HepG2 (cell line): ENCODE measurements at regions not wholly inside any gene's neighbourhood (a gene's known extent, or its start where the extent isn't known, plus 50 kb on each side); places are given as distances from the start of the nearest gene placed in this dataset.

Experiments used
- ATAC-seq: fragments of 200-7000 bp; cut with Tn5 transposase; 3 replicates; pipeline ENCODE4 v1.9.1; 2020; ENCODE audit warnings: mild to moderate bottlenecking, moderate library complexity
- BruUV-seq: library from RNA; stranded (reverse); fragments of 400-500 nt; replicated peaks from 2 replicates; lab custom pipeline; 2021; lab: Mats Ljungman, UMichigan
- CTCF ChIA-PET: fragments of 300-600 bp; formaldehyde crosslinking; extraction: SDS; loops from one replicate; lab custom pipeline; 2021; ENCODE audit warnings: low total read pairs, inconsistent platforms, low intra/inter-chr PET ratio; lab: Yijun Ruan, JAX
- POLR2A ChIA-PET: fragments of 350-600 bp; sonication (Branson Sonifier 250); formaldehyde crosslinking; loops from one replicate; lab custom pipeline; 2020; ENCODE audit warnings: antibody characterized with exemption, inconsistent platforms; lab: Yijun Ruan, JAX
- DNase-seq: peaks from one replicate; pipeline ENCODE4 v3.0.0-alpha.2; 2015; ENCODE audit warnings: low spot score
- FAIRE-seq: peaks from 3 replicates; lab custom pipeline; 2011; peaks lifted over from hg19 to GRCh38; lab: Jason Lieb, UNC
- H2AFZ ChIP-seq: one replicate; pipeline ENCODE4 v1.6.1; 2011; ENCODE audit warnings: low read length, inconsistent platforms
- H3K27ac ChIP-seq: fragments of 300-600 bp; 3 replicates; pipeline ENCODE4 v1.8.0; 2011; ENCODE audit warnings: mixed run types, mild to moderate bottlenecking, mixed read lengths, low read length, inconsistent platforms; ENCODE audit not compliant: insufficient read depth; ENCODE audit errors: extremely low read length
- H3K27me3 ChIP-seq, 2 experiments: fragments of 200-600 bp in 1 of 2; 2 replicates in 1 of 2; 3 replicates in 1 of 2; pipeline versions ENCODE4 v1.6.0 to v1.8.0; 2011; ENCODE audit warnings: low read length in 2 of 2, mild to moderate bottlenecking in 2 of 2, moderate library complexity in 2 of 2, inconsistent platforms in 1 of 2; ENCODE audit not compliant: insufficient read depth in 2 of 2, control insufficient read depth in 1 of 2
- H3K36me3 ChIP-seq, 2 experiments: fragments of 200-600 bp in 1 of 2; replicated peaks in 1 of 2; 2 replicates in 1 of 2; 3 replicates in 1 of 2; pipeline versions ENCODE4 v1.5.1 to v1.8.0; 2011; ENCODE audit warnings: low read length in 2 of 2, inconsistent platforms in 1 of 2; ENCODE audit not compliant: insufficient read depth in 2 of 2, control insufficient read depth in 1 of 2
- H3K4me1 ChIP-seq: 2 replicates; pipeline ENCODE4 v1.5.1; 2012; ENCODE audit warnings: low read length, inconsistent platforms; ENCODE audit not compliant: insufficient read depth
- H3K4me2 ChIP-seq: 2 replicates; pipeline ENCODE4 v1.6.0; 2011; ENCODE audit warnings: low read depth, low read length, inconsistent platforms
- H3K4me3 ChIP-seq, 3 experiments: fragments of 200-600 bp in 1 of 3; sonication (generic), shearing (Covaris generic) in 1 of 3; replicated peaks in 1 of 3; 2 replicates each; pipeline ENCODE4 v1.5.1; 2011 to 2016; ENCODE audit warnings: low read length in 3 of 3, inconsistent platforms in 2 of 3, low read depth in 2 of 3, mild to moderate bottlenecking in 2 of 3, control low read depth in 1 of 3, mixed read lengths in 1 of 3; ENCODE audit not compliant: insufficient read depth in 1 of 3
- H3K79me2 ChIP-seq: one replicate; pipeline ENCODE4 v1.6.1; 2011; ENCODE audit warnings: low read length, inconsistent platforms; ENCODE audit not compliant: insufficient read depth
- H3K9ac ChIP-seq: 2 replicates; pipeline ENCODE4 v1.6.0; 2011; ENCODE audit warnings: mild to moderate bottlenecking, low read depth, low read length, inconsistent platforms; ENCODE audit not compliant: insufficient read depth
- H3K9me3 ChIP-seq: 2 replicates; pipeline ENCODE4 v1.5.1; 2012; ENCODE audit warnings: mild to moderate bottlenecking, low read length
- H4K20me1 ChIP-seq: 2 replicates; pipeline ENCODE4 v1.6.0; 2011; ENCODE audit warnings: inconsistent platforms, mild to moderate bottlenecking, low read length, moderate library complexity; ENCODE audit not compliant: insufficient read depth
- HCFC1 ChIP-seq: fragments of 150-350 bp; IDR thresholded peaks from 2 replicates; pipeline ENCODE4 v1.6.1; 2014; ENCODE audit warnings: low read depth, low read length
- HDAC6 ChIP-seq: fragments of 200-600 bp; sonication (generic); IDR thresholded peaks from 2 replicates; pipeline ENCODE4 v1.7.0; 2017; ENCODE audit warnings: mild to moderate bottlenecking, antibody characterized with exemption, low read length, low read depth
- HNRNPUL1 ChIP-seq: fragments of 200-400 bp; formaldehyde crosslinking; IDR thresholded peaks from 2 replicates; pipeline ENCODE4 v1.6.1; 2017; ENCODE audit warnings: low read depth, mild to moderate bottlenecking, low read length, moderate library complexity
- PHF21A ChIP-seq: sonication (generic); formaldehyde crosslinking; IDR thresholded peaks from 2 replicates; pipeline ENCODE4 v1.5.0; 2020; ENCODE audit warnings: mild to moderate bottlenecking, missing genetic modification reagents
- SNAPC2 ChIP-seq: sonication (generic); formaldehyde crosslinking; IDR thresholded peaks from 2 replicates; pipeline ENCODE4 v1.8.1; 2022; ENCODE audit warnings: mild to moderate bottlenecking, missing genetic modification reagents
- TOPORS ChIP-seq: sonication (generic); formaldehyde crosslinking; IDR thresholded peaks from 2 replicates; pipeline ENCODE4 v1.8.0; 2023; ENCODE audit warnings: mild to moderate bottlenecking, missing genetic modification reagents
- ZC3H13 ChIP-seq: sonication (generic); formaldehyde crosslinking; IDR thresholded peaks from 2 replicates; pipeline ENCODE4 v1.8.1; 2023; ENCODE audit warnings: mild to moderate bottlenecking, missing genetic modification reagents, moderate library complexity
- ZNF720 ChIP-seq: sonication (generic); formaldehyde crosslinking; IDR thresholded peaks from 2 replicates; pipeline ENCODE4 v1.4.0; 2020; ENCODE audit warnings: missing genetic modification reagents
- WGBS: methylation state at CpG from one replicate; pipeline ENCODE4 v1.1.6; 2017; ENCODE audit warnings: low lambda C conversion rate; 5-methylcytosine and 5-hydroxymethylcytosine counted together
- in situ Hi-C: cut with HindIII; loops from 2 replicates; pipeline ENCODE4 v1.10.0; 2017; ENCODE audit warnings: low pct_unique_long_range_greater_than_20kb; ENCODE audit not compliant: extremely low pct_ligation_motif_present
- intact Hi-C: fragments of 100-400 bp; cut with micrococcal nuclease; formaldehyde crosslinking; loops from one replicate; pipeline ENCODE4 v1.10.0; 2022; ENCODE audit not compliant: unreplicated experiment

GRCh38 chr11:127622686-127623085, 622.1 kb upstream of the KIRREL3 start:
- no peak for FAIRE-seq
- Histone ChIP-seq H3K36me3 (no peaks in the 10 kb centered on the region), H3K79me2 (no peaks in the 10 kb centered on the region), H3K4me2 (no peak overlapping the region), H3K27ac (no peak overlapping the region), H2AFZ (no peak overlapping the region), H3K4me3 (no peak overlapping the region), H3K4me1 (no peaks in the 10 kb centered on the region), H4K20me1 (no peaks in the 10 kb centered on the region), H3K9ac (no peak overlapping the region), H3K27me3 (no peaks in the 10 kb centered on the region), H3K9me3 (peaks cover 82% of the 10 kb centered on the region)
- in situ Hi-C loops: no loop called here
- BruUV-seq: no TSS peak
- no peak for DNase-seq
- ChIA-PET CTCF (no interaction called here), POLR2A (no interaction called here)
- TF ChIP-seq TOPORS (CRISPR knock-in tag): no peak
- intact Hi-C loops: no loop called here
- no peak for ATAC-seq

GRCh38 chr11:127620671-127621070, 620.1 kb upstream of the KIRREL3 start:
- in situ Hi-C loops (no loop called here), intact Hi-C loops (no loop called here)
- Histone ChIP-seq H3K9ac (no peak overlapping the region), H3K4me3 (no peak overlapping the region), H3K4me1 (no peaks in the 10 kb centered on the region), H3K27ac (no peak overlapping the region), H3K27me3 (no peaks in the 10 kb centered on the region), H2AFZ (no peak overlapping the region), H4K20me1 (no peaks in the 10 kb centered on the region), H3K9me3 (peaks cover 76% of the 10 kb centered on the region)
- ChIA-PET POLR2A (no interaction called here), CTCF (no interaction called here)
- WGBS: 30% methylated on average over 4 of the region's 4 CpGs
- DNase-seq (no peak), FAIRE-seq (no peak), ATAC-seq (no peak)
- no TSS peak for BruUV-seq
- TF ChIP-seq HCFC1 (no peak), HNRNPUL1 (no peak), SNAPC2 (CRISPR knock-in tag) (no peak), PHF21A (CRISPR knock-in tag) (no peak), ZNF720 (no peak), HDAC6 (no peak), ZC3H13 (CRISPR knock-in tag) (no peak)
- TF ChIP-seq, all 625 proteins: peak for 0
- Histone ChIP-seq H3K36me3 (no peaks in the 10 kb centered on the region), H3K79me2 (no peaks in the 10 kb centered on the region), H3K4me2 (no peak overlapping the region)
